Middle frontal gyrus (tissue), 1 donor: ENCODE measurements at regions not wholly inside any gene's neighbourhood (a gene's known extent, or its start where the extent isn't known, plus 50 kb on each side); places are given as distances from the start of the nearest gene placed in this dataset.
"Not testable (repeated sequence)": the region's sequence is repeated elsewhere in the genome, so short reads cannot be mapped to it uniquely, and the experiment has no call there.

Experiments
- DNase-seq: peaks from one replicate; pipeline ENCODE4 v3.0.0-alpha.2; 2015; ENCODE audit warnings: low spot score; ENCODE audit errors: extremely low spot score

- DNase-seq: no peak
These were observed 451.7 kb upstream of the DDI1 start for GRCh38 chr11:103584720-103585119.

DNA sequence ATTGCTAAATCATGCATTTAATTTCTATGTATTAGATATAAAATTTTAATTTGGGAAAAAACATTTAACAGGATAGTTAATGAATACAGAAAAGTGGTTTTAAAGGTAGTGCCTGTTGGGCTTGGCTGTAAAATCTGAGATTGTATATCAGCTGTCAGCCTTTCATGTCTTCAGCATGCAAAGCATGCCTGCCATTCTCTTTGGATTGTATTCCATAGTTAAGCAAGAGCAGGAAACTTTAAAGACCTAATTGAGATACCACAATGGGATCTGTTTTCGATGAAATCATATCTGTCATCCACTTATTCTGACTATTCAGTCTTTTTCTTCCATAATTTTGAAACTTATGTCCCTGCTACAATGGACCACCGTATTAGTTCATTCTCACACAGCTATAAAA lies 451.0 kb upstream of the DDI1 start:
- no peak for DNase-seq

DNA sequence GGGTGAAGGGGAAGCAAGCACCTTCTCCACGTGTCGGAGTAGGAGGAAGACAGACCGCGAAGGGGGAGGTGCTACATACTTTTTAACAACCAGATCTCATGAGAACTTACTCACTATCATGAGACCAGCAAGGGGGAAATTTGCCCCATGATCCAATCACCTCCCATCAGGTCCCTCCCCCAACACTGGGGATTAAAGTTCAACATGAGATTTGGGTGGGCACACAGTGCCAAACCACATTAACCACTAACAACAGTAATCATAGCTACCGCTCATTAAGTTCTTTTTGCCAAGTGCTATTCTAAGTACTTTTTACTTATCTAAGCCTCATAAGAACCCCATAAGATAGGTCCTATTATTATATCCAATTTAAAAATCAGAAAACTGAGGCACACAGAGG lies 450.5 kb upstream of the DDI1 start:
- no peak for DNase-seq

- no peak for DNase-seq
These were observed 449.7 kb upstream of the DDI1 start for GRCh38 chr11:103586756-103587155.

- DNase-seq: no peak
These were observed 448.3 kb upstream of the DDI1 start for GRCh38 chr11:103587901-103588788.

DNA sequence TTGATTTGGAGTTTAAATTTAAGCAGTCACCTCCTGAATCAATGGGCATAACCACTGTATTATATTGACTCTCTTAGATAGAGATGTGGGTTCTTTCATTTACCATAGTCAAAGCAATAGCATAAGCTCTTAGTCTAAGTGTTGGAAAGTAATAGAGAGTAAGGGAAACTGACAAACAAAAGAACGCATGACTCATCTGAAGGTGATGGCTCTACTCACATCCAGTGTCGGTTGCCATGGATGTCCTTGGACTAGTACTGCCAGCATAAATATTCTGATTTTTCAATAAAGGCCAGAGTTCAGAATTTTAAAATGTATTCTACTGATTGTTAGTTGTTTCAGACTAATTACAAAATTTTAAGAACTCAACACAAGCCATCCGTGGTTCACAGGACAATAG lies 444.9 kb upstream of the DDI1 start:
- no peak for DNase-seq

GRCh38 chr11:103594283-103594682 lies 442.2 kb upstream of the DDI1 start:
- DNase-seq: no peak

- DNase-seq: no peak
These were observed 440.1 kb upstream of the DDI1 start for GRCh38 chr11:103596315-103596714.

- peak; percentile 15 for DNase-seq
These were observed 435.1 kb upstream of the DDI1 start for GRCh38 chr11:103601225-103601846.

DNA sequence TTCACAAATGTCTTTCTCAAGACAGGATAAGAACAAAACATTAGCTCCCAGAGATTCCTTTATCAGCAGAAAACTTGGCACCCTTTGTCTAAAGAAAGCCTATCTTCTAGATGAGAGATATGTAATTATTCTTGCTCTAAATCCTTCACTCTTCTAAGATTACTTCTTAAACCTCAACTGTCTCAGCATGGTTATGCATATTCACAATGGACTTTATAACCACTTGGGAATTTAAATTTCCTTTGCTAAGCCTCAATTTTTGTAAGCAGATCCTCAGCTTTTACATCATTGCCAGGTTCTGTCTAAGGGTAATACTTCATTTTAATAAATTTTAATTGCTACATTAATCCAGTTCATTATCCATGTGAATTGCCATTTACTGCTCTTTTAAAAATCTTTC lies 433.6 kb upstream of the DDI1 start:
- DNase-seq: no peak

DNA sequence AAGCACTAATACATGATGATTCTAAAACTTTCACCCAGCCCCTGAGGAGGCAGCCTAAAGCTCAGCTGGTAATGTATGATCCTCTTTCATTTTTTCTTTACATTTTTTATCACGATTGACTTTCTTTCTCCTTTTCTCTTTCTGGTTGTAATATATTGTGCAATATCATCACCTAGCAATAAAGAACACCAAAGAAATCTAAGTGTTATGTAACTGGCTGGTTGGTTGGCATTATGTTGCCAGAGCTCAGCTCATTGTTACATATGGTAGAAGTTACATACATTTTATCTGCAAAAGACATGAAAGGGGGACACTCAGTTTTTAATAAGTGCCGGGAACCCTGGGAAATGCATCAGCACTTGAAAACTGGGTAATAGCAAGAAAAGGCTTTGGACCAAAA lies 432.1 kb upstream of the DDI1 start:
- no peak for DNase-seq

GRCh38 chr11:103608566-103608965 lies 427.9 kb upstream of the DDI1 start:
- no peak for DNase-seq

- no peak for DNase-seq
These were observed 427.0 kb upstream of the DDI1 start for GRCh38 chr11:103609117-103610066.

GRCh38 chr11:103610435-103610834 lies 426.0 kb upstream of the DDI1 start:
- no peak for DNase-seq

DNA sequence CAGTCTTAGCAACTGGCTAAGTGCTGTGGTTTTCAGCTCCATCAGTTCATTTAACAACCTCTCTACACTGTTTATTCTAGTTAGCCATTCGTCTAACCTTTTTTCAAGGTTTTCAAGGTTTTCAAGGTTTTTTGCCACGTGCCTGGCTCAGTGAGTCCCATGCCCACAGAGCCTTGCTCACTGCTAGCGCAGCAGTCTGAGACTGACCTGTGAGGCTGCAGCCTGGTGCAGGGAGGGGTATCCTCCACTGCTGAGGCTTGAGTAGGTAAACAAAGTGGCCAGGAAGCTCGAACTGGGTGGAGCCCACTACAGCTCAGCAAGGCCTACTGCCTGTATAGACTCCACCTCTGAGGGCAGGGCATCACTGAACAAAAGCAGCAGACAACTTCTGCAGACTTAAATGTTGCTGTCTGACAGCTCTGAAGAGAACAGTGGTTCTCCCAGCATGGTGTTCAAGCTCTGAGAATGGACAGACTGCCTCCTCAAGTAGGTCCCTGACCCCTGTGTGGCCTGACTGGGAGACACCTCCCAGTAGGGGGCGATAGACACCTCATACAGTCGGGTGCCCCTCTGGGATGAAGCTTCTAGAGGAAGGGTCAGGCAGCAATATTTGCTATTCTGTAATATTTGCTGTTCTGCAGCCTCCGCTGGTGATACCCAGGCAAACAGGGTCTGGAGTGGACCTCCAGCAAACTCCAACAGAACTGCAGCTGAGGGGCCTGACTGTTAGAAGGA lies 424.7 kb upstream of the DDI1 start:
- not testable (repeated sequence) for DNase-seq

- not testable (repeated sequence) for DNase-seq
These were observed 424.0 kb upstream of the DDI1 start for GRCh38 chr11:103612451-103612850.

GRCh38 chr11:103616586-103616985 lies 419.9 kb upstream of the DDI1 start:
- not testable (repeated sequence) for DNase-seq

DNA sequence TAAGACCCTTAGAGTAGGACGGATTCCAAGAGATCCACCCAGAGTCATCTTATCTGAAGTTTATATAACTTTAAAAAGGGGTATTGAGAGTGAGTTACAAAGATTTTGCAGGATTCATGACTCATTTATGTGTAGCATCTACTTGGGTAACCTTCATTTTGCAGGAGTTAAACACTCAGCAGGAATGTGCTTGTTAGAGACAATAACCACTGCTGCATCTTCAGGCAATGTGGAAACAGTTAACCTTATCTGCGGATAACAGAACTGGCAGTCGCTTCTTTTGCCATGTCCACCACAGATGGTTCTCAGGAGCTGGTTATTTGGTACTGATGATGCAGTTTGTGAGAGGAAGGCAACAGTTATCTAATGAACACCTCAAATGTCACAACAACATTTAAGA lies 417.9 kb upstream of the DDI1 start:
- DNase-seq: no peak

DNA sequence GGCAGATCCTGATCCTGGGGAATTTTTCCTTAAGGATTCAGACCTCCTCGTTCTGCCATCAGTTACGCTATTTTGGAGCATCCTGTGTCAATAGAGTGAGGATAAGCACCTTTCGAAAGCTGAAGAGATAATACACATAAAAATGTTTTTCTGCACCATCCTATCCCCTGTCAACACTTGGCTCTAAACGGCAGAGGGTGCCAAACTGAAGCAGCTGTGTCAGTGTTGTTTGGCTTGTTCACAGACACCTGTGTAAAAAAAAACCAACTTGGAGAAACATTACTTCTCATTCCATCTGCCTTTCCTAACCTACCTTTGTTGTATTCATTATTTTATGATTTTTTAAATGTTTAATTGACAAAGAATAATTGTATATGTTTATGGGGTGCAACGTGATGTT lies 417.0 kb upstream of the DDI1 start:
- DNase-seq: no peak

DNA sequence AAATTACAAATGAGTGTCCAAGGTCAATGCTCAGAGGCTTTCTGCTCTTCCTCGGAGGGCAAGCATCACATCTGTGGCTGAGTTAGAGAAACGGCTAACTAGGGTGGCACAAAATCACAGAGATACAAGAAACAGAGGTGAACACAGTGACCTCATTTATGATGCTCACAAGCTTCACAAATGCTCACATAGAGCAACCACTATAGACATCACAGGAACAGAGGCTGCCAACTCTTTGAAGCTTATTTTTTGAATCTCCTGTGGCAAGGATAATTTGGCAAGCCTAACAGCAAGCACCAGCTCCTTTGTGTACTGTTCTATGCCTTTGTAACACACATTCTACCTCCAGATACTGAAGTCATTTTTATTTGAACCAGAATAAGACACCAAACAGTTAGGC lies 416.5 kb upstream of the DDI1 start:
- no peak for DNase-seq

DNA sequence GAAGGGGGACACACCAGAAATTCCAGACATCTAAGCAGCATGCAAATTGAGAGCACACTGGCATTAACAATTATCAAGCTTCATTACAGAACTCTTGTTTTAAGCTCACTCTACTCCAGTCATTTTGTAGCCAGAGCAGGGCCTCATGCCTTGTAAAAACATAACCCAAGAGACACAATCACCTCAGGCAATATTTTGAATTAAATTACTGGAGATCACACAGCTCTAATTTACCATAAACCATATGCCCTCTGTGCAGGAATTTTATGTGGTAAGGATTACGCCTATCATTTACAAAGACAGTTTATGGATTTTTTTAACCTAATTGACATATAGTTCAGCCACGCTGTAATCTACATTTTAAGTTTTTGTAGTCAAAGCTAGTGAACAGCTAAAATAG lies 414.1 kb upstream of the DDI1 start:
- no peak for DNase-seq
